COLO829 (cell line): ENCODE measurements at regions not wholly inside any gene's neighbourhood (a gene's known extent, or its start where the extent isn't known, plus 50 kb on each side); places are given as distances from the start of the nearest gene placed in this dataset.

Experiments
- DNase-seq: peaks from one replicate; pipeline ENCODE4 v3.0.0; 2012; ENCODE audit warnings: low spot score

GRCh38 chr9:28207657-28208056 is 634.4 kb upstream of the C9orf72 start:
- DNase-seq, result no peak

GRCh38 chr9:28209130-28209529 is 635.8 kb upstream of the C9orf72 start:
- no peak for DNase-seq

DNA sequence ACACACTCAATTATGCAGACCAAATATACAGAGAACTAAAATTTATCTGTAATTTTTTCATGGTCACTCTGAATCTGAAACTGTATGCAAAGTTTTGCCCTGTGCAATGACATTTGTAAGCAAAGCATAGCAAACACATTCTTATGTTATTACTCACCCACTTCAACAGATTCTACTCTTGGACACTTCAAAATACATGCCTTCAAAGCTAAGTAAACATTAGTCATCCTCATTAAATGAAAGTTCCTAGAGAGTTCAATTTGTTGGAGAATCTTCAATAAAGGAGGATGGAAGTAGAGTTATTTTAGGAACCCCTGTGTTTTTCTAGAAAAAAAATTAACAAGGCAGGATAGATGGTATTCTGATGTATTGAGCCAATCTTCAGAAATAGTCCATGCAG is 639.7 kb upstream of the C9orf72 start:
- DNase-seq, result peak; percentile 78

GRCh38 chr9:28215536-28216299 is 642.4 kb upstream of the C9orf72 start:
- no peak for DNase-seq

DNA sequence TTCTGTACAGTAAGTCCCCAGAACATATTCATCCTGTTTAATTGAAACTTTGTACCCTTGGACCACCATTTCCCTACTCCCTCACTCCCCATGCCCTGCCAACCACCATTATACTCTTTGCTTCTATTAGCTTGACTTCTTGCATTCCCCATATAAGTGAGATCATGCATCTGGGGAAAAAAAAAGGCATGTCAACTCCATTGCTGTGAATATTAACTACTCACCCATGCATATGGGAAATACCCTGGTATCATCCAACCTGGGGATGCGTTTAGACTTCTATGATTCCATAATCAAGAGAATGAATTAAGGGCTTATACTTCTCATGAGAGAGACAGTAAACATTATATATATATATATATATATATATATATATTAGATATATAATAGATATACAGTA is 659.4 kb upstream of the C9orf72 start:
- no peak for DNase-seq

GRCh38 chr9:28234133-28234893 is 661.0 kb upstream of the C9orf72 start:
- DNase-seq, result no peak

DNA sequence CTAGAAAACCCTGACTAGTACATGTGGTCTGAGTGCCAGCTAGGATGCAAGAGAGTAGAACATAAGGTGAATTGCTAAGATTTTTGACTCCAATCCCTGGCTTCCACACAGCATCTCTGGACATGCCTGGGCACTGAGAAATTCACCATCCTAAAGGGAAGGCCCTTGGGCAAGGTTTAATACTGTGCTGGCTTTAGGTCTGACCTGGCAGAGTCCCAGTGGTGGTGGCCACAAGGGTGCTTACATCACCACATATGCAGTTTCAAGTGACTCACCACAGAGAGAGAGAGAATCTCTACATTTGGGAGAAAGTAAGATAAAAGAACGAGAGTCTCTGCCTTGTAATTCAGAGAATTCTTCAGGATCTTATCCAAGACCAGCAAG is 661.6 kb upstream of the C9orf72 start:
- no peak for DNase-seq

- no peak for DNase-seq
These were observed 676.1 kb upstream of the C9orf72 start for GRCh38 chr9:28249424-28249823.

- no peak for DNase-seq
These were observed 681.9 kb upstream of the C9orf72 start for GRCh38 chr9:28255174-28255573.

DNA sequence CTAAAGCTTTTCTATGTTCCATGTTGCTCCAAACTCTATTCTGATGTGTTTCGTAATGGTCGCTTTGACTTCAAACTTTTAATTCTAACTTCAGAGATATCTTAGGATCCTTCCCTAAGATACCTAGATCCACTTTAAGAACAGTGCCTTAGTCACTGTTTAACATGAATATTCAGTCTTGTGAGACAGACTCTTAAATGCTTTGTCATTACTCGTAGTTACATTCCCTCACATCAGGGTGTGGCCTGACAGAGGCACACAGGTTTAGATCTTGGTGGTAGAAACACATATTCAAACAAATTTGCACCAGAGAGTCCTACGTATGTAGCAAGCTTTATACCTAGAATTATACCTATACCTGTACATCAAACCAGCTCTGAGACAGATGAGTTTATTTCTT is 687.0 kb upstream of the C9orf72 start:
- DNase-seq, result no peak

DNA sequence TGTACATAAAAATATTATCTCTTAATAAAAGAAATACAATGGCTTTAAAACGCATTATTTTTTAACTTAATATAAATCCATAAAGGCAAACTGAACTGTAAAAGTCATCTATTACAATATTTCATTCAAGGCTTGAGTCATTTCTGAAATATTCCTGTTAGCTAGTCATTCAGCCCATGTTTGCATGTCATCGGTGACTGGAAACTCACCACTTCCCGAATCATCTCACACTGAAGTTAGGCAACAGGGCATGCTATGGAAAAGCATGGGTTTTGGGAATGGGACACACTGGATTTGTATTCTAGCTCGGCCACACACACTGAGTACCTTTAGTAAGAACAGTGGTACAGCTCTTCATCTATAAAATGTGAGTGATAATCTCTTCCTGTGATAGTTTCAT is 691.1 kb upstream of the C9orf72 start:
- no peak for DNase-seq

DNA sequence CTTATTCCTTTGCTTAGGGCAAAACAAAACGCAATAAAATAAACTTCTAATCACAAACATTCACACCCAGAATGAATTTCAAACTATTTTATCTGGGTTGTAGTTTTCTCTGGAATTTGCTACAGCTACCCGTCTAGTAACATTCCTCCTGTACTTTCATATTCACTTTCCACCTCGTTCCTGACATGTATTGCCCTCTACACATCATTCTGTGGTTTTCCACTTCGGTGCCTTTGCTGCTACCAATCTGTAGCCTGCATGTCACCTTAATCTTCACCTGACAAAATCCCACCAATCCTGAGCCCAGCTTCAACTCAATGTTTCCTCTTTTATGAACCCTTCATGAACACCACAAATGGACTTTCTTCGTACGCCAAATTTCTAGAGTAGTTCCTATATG is 694.1 kb upstream of the C9orf72 start:
- no peak for DNase-seq

DNA sequence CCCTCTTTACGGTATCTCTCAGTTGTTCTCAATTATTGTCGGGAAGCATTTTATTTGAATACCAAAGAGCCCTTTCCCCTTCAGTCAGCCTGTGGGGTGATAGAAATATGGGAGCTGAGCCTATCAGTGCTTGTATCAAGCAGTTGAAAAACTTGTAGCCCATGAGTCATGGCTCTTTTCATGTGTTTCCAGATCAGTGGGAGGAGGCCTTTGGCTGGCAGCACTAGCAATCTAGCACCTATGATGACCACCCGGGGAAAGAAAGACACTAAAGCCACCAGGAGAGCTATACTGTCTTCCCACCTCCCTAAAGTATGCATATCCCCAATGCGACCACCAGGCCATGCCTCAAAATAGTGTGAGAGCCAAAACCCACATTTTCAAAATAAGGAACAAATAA is 696.9 kb upstream of the C9orf72 start:
- no peak for DNase-seq

- no peak for DNase-seq
These were observed 698.8 kb upstream of the C9orf72 start for GRCh38 chr9:28272127-28272526.

DNA sequence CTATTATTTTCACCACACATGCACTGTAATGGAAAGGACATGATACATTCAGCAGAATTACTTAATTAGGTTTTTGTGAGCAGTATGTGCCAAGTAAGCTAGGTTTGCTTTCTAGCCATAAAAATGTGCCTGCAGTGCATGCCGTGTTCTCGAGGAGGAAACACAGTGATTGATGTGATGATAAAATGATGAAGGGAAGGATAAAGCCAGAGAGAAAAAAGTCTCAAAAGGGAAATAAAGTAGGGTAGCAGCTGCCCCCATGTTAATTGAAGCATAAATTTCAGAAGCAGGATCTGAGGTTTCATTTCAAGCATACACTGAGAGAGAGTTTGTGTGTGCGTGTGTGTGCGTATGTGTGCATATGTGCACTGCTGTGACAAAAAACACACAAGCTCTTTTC is 714.2 kb upstream of the C9orf72 start:
- DNase-seq, result no peak

GRCh38 chr9:28289746-28290145 is 716.5 kb upstream of the C9orf72 start:
- DNase-seq, result no peak

GRCh38 chr9:28293369-28294090 is 720.2 kb upstream of the C9orf72 start:
- DNase-seq, result no peak

- no peak for DNase-seq
These were observed 728.0 kb upstream of the C9orf72 start for GRCh38 chr9:28301281-28301680.

- DNase-seq, result no peak
These were observed 744.5 kb upstream of the C9orf72 start for GRCh38 chr9:28317745-28318144.

GRCh38 chr9:28318515-28318914 is 745.2 kb upstream of the C9orf72 start:
- no peak for DNase-seq

DNA sequence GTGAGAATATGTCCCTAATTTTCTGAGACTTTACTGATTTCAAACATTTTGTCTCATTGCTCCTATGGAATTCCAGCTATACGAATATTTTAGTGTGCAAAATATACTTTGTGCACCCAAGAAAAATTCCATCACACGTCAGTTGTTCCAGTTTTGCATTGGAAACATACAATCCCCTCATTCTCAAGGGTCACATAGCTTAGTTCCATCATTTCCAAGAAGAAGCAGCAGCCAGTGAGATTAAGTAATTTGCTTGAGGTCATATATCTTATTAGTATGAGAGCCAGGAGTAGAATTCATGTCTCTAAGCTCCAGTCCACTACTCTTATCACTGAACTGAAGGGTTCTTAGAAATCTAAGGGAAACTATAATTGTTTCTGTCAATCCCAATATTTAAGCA is 746.7 kb upstream of the C9orf72 start:
- no peak for DNase-seq

GRCh38 chr9:28320616-28321015 is 747.3 kb upstream of the C9orf72 start:
- peak; percentile 3 for DNase-seq

DNA sequence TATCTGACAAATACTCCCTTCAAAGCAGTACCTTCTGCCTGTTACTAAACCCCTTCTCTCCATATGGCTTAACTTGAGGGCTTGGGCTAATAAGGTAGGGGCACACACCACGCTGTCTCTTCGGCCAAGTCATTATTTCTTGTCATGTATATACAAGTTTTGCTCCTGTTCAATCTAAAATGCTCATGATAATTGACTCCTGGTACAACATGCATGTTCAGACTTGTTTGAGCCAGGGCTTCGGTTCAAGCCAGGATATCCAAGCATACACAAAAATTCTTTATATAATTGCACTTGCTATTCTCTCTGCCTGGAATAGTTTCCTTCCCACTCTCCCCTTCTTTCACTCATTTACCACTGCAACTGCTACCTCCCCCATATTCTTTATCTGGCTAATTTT is 756.0 kb upstream of the C9orf72 start:
- DNase-seq, result no peak
